ENCODE measurements at regions not wholly inside any gene's neighbourhood (a gene's known extent, or its start where the extent isn't known, plus 50 kb on each side); places are given as distances from the start of the nearest gene placed in this dataset.

DNA sequence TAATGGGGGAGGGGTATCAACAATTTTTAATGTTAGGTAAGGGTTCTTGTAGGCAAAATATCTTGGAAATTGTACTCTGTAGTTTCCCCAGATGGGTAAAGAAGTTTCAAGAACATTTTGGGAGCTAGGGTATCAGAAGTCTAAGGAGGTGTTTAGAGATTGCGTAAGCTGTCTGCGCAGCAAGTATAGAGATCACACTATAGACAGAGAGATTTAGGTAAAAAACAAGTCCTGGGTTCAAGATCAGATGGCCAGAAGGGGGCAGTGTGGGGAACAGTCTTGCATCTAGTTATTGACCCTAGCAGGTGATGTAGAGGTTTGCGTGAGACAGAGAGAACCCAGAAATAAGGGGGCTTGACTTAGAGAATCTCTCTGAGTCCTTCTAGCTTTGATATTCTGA is 80.8 kb downstream of the S1PR1 start:
- TF ChIP-seq, protein P1, sequence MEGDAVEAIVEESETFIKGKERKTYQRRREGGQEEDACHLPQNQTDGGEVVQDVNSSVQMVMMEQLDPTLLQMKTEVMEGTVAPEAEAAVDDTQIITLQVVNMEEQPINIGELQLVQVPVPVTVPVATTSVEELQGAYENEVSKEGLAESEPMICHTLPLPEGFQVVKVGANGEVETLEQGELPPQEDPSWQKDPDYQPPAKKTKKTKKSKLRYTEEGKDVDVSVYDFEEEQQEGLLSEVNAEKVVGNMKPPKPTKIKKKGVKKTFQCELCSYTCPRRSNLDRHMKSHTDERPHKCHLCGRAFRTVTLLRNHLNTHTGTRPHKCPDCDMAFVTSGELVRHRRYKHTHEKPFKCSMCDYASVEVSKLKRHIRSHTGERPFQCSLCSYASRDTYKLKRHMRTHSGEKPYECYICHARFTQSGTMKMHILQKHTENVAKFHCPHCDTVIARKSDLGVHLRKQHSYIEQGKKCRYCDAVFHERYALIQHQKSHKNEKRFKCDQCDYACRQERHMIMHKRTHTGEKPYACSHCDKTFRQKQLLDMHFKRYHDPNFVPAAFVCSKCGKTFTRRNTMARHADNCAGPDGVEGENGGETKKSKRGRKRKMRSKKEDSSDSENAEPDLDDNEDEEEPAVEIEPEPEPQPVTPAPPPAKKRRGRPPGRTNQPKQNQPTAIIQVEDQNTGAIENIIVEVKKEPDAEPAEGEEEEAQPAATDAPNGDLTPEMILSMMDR (conservative IDR thresholded peaks at IDR 0.05), result no peak
- H3K27ac ChIP-seq, result no peak overlapping the region

DNA sequence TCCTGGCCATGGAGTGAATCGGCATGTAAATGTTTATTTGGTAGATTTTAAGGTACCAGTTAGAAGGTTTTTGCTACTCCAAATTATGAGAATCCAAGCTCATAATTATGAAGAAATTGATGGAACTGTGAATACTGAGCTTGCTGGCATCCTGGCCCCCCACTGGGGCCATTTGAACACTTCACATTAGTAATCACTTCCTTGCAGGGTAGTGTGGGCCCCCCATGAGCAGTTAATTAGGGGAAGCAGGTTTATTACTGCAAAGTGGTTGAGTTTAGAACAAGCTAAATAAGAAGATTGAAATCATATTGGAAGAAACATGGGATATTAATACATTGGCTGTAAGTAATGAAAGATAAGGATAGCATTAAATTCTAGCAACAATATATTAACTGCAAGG is 86.7 kb downstream of the S1PR1 start:
- H3K27ac ChIP-seq, result no peak overlapping the region
- TF ChIP-seq, protein P1 (conservative IDR thresholded peaks at IDR 0.05), result no peak

DNA sequence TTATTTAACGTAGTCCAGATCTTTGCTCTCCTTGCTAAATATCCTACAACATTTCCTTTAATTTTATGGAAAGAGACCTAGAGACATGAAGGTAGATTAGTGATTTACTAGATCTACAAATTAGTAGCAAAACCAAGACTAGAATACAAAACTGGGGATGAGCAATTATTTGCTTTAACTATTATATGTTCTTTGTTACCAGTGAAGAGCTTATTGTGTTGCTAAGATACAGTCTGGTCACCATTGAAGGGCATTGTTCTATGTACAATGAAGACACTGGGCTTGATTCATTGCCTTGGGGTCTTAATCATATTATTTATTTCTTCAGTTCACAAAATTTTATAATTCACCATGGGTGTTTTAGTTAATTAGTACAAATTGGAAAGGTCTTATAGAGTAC is 88.3 kb downstream of the S1PR1 start:
- H3K27ac ChIP-seq, result no peak overlapping the region
- TF ChIP-seq, protein P1 (conservative IDR thresholded peaks at IDR 0.05), result no peak

DNA sequence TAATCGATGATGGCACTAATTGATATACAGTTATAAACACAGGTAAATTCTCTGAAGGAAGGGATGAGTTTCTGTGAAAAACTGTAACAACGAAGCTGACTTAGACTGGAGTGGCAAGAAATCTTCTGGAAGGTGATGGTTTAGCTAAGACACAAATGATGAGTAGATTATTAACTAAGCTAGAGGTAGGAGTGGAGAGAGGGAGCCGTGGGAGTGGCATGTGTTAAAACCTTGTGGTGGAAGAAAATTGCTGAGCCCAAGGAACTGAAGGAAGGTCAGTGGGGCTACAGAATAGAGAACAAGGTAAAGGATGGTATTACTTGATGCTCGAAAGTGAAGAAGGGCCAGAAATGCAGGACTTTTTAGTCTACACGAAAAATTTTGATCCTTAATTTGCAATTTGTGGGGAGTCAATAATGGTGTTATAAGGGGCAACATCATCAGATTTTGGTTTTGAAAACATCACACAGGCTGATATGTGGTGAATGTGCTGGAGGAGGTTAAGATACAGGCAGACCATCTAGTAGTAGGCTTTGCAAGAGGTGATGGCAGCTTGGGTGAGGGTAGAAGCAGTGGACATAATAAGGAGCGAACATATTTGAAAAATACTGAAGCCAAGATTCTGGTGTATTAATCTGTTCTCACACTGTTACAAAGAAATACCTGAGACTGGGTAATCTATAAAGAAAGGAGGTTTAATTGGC is 93.8 kb downstream of the S1PR1 start:
- TF ChIP-seq, protein P1 (conservative IDR thresholded peaks at IDR 0.05), result no peak
- no peak overlapping the region for H3K27ac ChIP-seq

DNA sequence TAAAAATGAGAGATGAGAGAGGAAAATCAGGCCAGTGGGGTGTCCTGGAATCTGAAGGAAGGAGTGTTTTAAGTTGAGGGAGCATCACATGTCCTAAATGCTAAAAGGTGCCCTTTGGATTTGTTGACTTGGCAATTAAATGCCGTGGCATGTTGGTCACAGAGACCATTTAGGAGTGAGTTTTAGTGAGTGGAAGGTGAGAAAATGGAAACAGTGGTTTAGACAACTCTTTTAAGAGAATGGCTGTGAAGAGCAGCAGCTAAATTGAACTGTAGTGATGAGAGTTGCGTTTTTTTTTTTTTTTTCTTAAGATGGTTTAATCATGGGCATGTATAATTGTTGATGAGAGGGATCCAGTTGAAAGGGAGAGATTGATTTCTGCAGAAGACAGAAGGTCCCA is 95.0 kb downstream of the S1PR1 start:
- no peak overlapping the region for H3K27ac ChIP-seq
- TF ChIP-seq, protein P1 (conservative IDR thresholded peaks at IDR 0.05), result no peak

DNA sequence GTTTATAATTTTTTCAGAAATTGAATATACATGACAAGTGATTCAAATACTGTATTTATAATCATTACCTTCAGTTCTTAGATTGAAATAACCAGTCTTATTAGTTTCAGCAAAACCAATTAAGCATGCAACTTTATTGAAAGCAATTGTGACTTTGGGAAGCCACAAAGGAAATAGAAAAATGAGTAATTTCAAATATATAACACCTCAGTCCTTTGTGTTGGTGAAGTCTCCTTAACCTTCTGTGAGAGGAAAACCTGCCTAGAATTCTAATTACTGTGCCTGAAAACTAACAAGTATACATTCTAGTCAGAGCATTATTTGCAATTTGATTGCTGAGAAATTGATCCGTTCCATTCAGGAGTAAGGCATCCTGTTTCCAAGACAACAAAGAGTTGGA is 95.8 kb downstream of the S1PR1 start:
- no peak overlapping the region for H3K27ac ChIP-seq
- TF ChIP-seq, protein P1 (conservative IDR thresholded peaks at IDR 0.05), result no peak

DNA sequence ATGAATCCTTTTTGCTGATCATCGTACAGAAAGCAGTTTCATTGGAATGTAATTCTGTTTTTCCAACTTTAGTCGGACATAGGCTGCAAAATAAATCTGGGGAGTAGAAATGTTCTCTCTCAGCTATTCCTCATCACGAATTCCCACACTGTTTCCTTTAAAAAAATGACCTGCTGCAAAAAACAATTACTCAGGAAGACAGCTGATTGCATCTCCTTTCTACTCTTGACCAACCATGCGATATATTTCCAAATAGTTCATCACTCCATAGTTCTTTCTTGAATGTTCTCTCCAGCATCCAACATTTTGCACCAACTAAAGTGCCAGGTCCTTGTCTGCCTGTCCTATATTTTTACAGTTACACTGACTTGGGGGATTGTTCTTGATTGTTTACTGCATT is 96.4 kb downstream of the S1PR1 start:
- TF ChIP-seq, protein P1 (conservative IDR thresholded peaks at IDR 0.05), result no peak
- no peak overlapping the region for H3K27ac ChIP-seq

Data from VCaP (cell line).